Caco-2 (cell line): ENCODE measurements at regions not wholly inside any gene's neighbourhood (a gene's known extent, or its start where the extent isn't known, plus 50 kb on each side); places are given as distances from the start of the nearest gene placed in this dataset.

Experiments
- BruUV-seq: library from RNA; stranded (reverse); fragments of 400-500 nt; replicated peaks from 2 replicates; lab custom pipeline; 2021; lab: Mats Ljungman, UMichigan
- CTCF ChIA-PET: fragments of 300-600 bp; sonication (Branson Sonifier 250); formaldehyde crosslinking; loops from one replicate; lab custom pipeline; 2022; ENCODE audit warnings: antibody characterized with exemption; lab: Charles Lee
- POLR2A ChIA-PET: fragments of 300-600 bp; sonication (Branson Sonifier 250); formaldehyde crosslinking; loops from one replicate; lab custom pipeline; 2022; ENCODE audit warnings: antibody characterized with exemption; lab: Charles Lee
- DNase-seq, 2 experiments: peaks; one replicate each; pipeline versions ENCODE4 v3.0.0 to v3.0.0-alpha.2; 2020 to 2022
- H3K27me3 ChIP-seq: replicated peaks from 2 replicates; pipeline ENCODE4 v1.6.0; 2011; ENCODE audit warnings: low read length; ENCODE audit not compliant: control insufficient read depth, insufficient read depth
- H3K36me3 ChIP-seq: 2 replicates; pipeline ENCODE4 v1.5.1; 2011; ENCODE audit warnings: low read length; ENCODE audit not compliant: control insufficient read depth, insufficient read depth
- H3K4me1 ChIP-seq: fragments of 250-450 bp; sonication (Bioruptor Pico); 2 replicates; pipeline ENCODE4 v1.5.1; 2020; ENCODE audit warnings: mild to moderate bottlenecking
- H3K4me3 ChIP-seq: 2 replicates; pipeline ENCODE4 v1.5.1; 2011; ENCODE audit warnings: low read depth, mild to moderate bottlenecking, control low read depth, low read length
- H3K9me3 ChIP-seq: fragments of 250-450 bp; sonication (Bioruptor Pico); 2 replicates; pipeline ENCODE4 v1.5.1; 2020; ENCODE audit warnings: mild to moderate bottlenecking, moderate library complexity
- H3K27ac Mint-ChIP-seq: one replicate; pipeline ENCODE4 v1.8.0; 2022; ENCODE audit warnings: mixed read lengths; ENCODE audit not compliant: unreplicated experiment
- H3K27me3 Mint-ChIP-seq: one replicate; pipeline ENCODE4 v1.8.0; 2022; ENCODE audit warnings: mixed read lengths; ENCODE audit not compliant: insufficient read depth, unreplicated experiment
- H3K36me3 Mint-ChIP-seq: one replicate; pipeline ENCODE4 v1.8.0; 2022; ENCODE audit warnings: mild to moderate bottlenecking, mixed read lengths; ENCODE audit not compliant: insufficient read depth, unreplicated experiment
- H3K4me1 Mint-ChIP-seq: one replicate; pipeline ENCODE4 v1.8.0; 2022; ENCODE audit warnings: low read depth, mixed read lengths; ENCODE audit not compliant: unreplicated experiment
- H3K4me3 Mint-ChIP-seq: one replicate; pipeline ENCODE4 v1.8.0; 2022; ENCODE audit warnings: mild to moderate bottlenecking, moderate library complexity, mixed read lengths; ENCODE audit not compliant: unreplicated experiment
- H3K9me3 Mint-ChIP-seq: one replicate; pipeline ENCODE4 v1.8.0; 2022; ENCODE audit warnings: mixed read lengths; ENCODE audit not compliant: unreplicated experiment
- intact Hi-C: fragments of 100-400 bp; cut with micrococcal nuclease; formaldehyde crosslinking; loops from one replicate; pipeline ENCODE4 v1.10.0; 2022; ENCODE audit not compliant: unreplicated experiment
- TF ChIP-seq, protein P1 (sequence below), 2 experiments: fragments of 200-600 bp in 1 of 2; IDR thresholded peaks; 1 replicate in 1 of 2; 2 replicates in 1 of 2; pipeline versions ENCODE4 v1.5.1 to v1.8.0; 2011 to 2022; ENCODE audit warnings: antibody characterized with exemption in 1 of 2, control low read depth in 1 of 2, inconsistent platforms in 1 of 2, low read depth in 1 of 2, low read length in 1 of 2, mild to moderate bottlenecking in 1 of 2, moderate library complexity in 1 of 2; ENCODE audit not compliant: insufficient read depth in 1 of 2, severe bottlenecking in 1 of 2, unreplicated experiment in 1 of 2

DNA sequence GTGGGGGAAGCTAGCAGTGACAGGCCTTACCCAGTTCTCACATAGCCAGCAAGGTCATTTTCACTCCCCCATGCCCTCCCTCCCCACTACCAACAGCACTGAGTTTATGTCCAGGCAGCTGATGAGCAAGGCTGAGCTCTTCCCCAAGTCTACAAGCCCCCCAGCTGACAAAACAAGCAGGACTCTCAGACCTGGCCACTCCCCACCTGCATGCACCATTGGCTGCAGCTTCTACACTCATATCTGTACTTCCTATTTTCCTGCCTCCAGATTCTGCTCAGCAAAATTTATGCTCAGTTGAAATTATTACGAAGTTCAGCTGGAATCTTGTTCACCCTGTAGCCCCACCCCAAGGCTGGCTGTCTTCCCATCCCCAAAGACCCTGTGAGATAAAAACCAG lies 339.3 kb downstream of the ARL6IP6 start:
- TF ChIP-seq, protein P1, sequence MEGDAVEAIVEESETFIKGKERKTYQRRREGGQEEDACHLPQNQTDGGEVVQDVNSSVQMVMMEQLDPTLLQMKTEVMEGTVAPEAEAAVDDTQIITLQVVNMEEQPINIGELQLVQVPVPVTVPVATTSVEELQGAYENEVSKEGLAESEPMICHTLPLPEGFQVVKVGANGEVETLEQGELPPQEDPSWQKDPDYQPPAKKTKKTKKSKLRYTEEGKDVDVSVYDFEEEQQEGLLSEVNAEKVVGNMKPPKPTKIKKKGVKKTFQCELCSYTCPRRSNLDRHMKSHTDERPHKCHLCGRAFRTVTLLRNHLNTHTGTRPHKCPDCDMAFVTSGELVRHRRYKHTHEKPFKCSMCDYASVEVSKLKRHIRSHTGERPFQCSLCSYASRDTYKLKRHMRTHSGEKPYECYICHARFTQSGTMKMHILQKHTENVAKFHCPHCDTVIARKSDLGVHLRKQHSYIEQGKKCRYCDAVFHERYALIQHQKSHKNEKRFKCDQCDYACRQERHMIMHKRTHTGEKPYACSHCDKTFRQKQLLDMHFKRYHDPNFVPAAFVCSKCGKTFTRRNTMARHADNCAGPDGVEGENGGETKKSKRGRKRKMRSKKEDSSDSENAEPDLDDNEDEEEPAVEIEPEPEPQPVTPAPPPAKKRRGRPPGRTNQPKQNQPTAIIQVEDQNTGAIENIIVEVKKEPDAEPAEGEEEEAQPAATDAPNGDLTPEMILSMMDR (IDR thresholded peaks at IDR 0.05; ENCODE audit: insufficient read depth in 1 of 2, low read depth in 1 of 2, low read length in 1 of 2, severe bottlenecking in 1 of 2, unreplicated experiment in 1 of 2): no peak
- Mint-ChIP-seq H3K9me3 (no peaks in the 10 kb centered on the region), H3K27ac (no peak overlapping the region), H3K4me1 (peaks cover 15% of the 10 kb centered on the region), H3K27me3 (no peaks in the 10 kb centered on the region), H3K36me3 (no peaks in the 10 kb centered on the region), H3K4me3 (no peak overlapping the region)
- CTCF ChIA-PET: no interaction called here
- no peak for DNase-seq
- intact Hi-C loops: loop anchor here (5.0 kb wide), 1 partner anchor 105 kb away; no protein-coding TSS in a partner anchor
- Histone ChIP-seq H3K27me3 (no peaks in the 10 kb centered on the region), H3K4me3 (no peak overlapping the region), H3K36me3 (no peaks in the 10 kb centered on the region), H3K9me3 (no peaks in the 10 kb centered on the region), H3K4me1 (peaks cover 18% of the 10 kb centered on the region)
- BruUV-seq: no TSS peak
- POLR2A ChIA-PET: no interaction called here

DNA sequence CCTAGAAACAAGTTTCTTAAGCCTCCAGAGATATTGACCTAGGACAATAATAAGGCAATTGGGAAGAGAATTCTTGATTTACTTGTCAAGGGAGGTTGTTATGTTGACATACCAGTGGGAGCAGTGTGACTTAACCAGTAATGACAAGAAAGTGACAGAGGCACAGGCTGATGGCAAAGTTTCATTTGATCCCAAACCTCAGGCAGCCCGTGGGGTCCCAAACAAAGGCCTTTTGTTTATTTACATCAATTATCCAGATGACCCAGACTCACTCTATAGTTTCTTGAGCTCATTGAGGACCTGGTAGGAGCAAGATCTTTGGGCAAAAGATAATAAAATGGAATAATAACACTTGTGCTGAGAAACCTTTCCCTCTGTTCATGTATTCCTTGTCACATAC lies 336.8 kb downstream of the ARL6IP6 start:
- no peak for DNase-seq
- Histone ChIP-seq H3K27me3 (no peaks in the 10 kb centered on the region), H3K9me3 (no peaks in the 10 kb centered on the region), H3K36me3 (no peaks in the 10 kb centered on the region), H3K4me3 (no peak overlapping the region), H3K4me1 (peaks cover 13% of the 10 kb centered on the region)
- no peaks in the 10 kb centered on the region for H3K9me3 Mint-ChIP-seq
- TF ChIP-seq, protein P1 (IDR thresholded peaks at IDR 0.05; ENCODE audit: insufficient read depth in 1 of 2, low read depth in 1 of 2, low read length in 1 of 2, severe bottlenecking in 1 of 2, unreplicated experiment in 1 of 2): no peak
- H3K36me3 Mint-ChIP-seq: no peaks in the 10 kb centered on the region
- H3K27ac Mint-ChIP-seq: no peak overlapping the region
- ChIA-PET CTCF (no interaction called here), POLR2A (no interaction called here)
- BruUV-seq: no TSS peak
- intact Hi-C loops: loop anchor here (5.0 kb wide), 1 partner anchor 103 kb away; no protein-coding TSS in a partner anchor
- H3K27me3 Mint-ChIP-seq: peaks cover 6% of the 10 kb centered on the region
- H3K4me3 Mint-ChIP-seq: no peak overlapping the region
- peaks cover 15% of the 10 kb centered on the region for H3K4me1 Mint-ChIP-seq

DNA sequence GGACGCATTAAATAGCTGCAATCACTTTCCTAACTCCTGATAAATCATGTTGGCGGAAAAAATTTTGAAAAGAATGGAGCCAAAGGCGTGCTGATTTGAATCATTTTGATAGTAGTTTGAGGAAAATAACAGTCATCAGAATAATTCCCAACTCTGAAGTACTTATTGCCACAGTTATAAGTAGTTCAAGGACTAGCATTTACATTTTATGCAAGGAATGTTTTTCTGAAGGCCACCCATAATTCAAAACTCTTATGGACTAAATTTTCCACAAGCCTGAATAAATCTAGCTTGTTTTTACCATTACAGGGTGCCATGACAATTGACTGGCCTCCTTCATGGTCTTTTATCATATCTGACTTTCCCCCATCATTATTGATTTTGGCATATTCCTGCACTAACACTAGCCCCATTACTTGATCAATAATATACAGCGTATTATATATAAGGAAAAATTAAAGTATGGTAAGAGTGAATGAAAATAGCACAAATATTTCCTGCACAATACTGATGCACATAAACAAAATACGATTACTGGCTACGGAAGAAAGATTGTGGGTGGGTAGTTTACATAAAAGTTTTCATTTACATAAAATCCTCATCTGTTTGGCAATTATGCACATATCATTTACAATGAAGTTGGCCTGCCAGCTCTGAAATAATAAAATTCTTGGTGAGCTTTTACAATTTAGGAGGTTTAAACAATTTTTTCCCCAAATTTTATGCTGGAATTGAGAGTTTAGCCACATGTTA lies 334.6 kb downstream of the ARL6IP6 start:
- peaks cover 6% of the 10 kb centered on the region for H3K27me3 Mint-ChIP-seq
- no peaks in the 10 kb centered on the region for H3K4me1 Mint-ChIP-seq
- H3K4me3 Mint-ChIP-seq: no peak overlapping the region
- Histone ChIP-seq H3K9me3 (no peaks in the 10 kb centered on the region), H3K27me3 (no peaks in the 10 kb centered on the region), H3K4me1 (no peaks in the 10 kb centered on the region), H3K36me3 (no peaks in the 10 kb centered on the region), H3K4me3 (no peak overlapping the region)
- ChIA-PET POLR2A (no interaction called here), CTCF (no interaction called here)
- DNase-seq: no peak
- BruUV-seq: no TSS peak
- TF ChIP-seq, protein P1 (IDR thresholded peaks at IDR 0.05; ENCODE audit: insufficient read depth in 1 of 2, low read depth in 1 of 2, low read length in 1 of 2, severe bottlenecking in 1 of 2, unreplicated experiment in 1 of 2): no peak
- no peak overlapping the region for H3K27ac Mint-ChIP-seq
- intact Hi-C loops: no loop called here
- no peaks in the 10 kb centered on the region for H3K9me3 Mint-ChIP-seq
- no peaks in the 10 kb centered on the region for H3K36me3 Mint-ChIP-seq
